Osteocyte (in vitro differentiated cells): ENCODE measurements at regions not wholly inside any gene's neighbourhood (a gene's known extent, or its start where the extent isn't known, plus 50 kb on each side); places are given as distances from the start of the nearest gene placed in this dataset.

Experiments used
- DNase-seq: peaks from one replicate; pipeline ENCODE4 v3.0.0; 2021; ENCODE audit warnings: mixed read lengths; ENCODE audit not compliant: unreplicated experiment; ENCODE audit errors: extremely low spot score
- H3K27ac Mint-ChIP-seq: one replicate; pipeline ENCODE4 v1.8.0; 2021; ENCODE audit warnings: mild to moderate bottlenecking, mixed read lengths; ENCODE audit not compliant: unreplicated experiment
- H3K27me3 Mint-ChIP-seq: one replicate; pipeline ENCODE4 v1.8.0; 2021; ENCODE audit warnings: mixed read lengths; ENCODE audit not compliant: unreplicated experiment
- H3K36me3 Mint-ChIP-seq: one replicate; pipeline ENCODE4 v1.8.0; 2021; ENCODE audit warnings: mixed read lengths; ENCODE audit not compliant: unreplicated experiment
- H3K4me1 Mint-ChIP-seq: one replicate; pipeline ENCODE4 v1.8.0; 2021; ENCODE audit warnings: mixed read lengths; ENCODE audit not compliant: unreplicated experiment
- H3K4me3 Mint-ChIP-seq: one replicate; pipeline ENCODE4 v1.8.0; 2021; ENCODE audit warnings: mild to moderate bottlenecking, moderate library complexity, mixed read lengths; ENCODE audit not compliant: unreplicated experiment
- H3K9me3 Mint-ChIP-seq: one replicate; pipeline ENCODE4 v1.8.0; 2021; ENCODE audit warnings: mixed read lengths; ENCODE audit not compliant: unreplicated experiment
- TF ChIP-seq, protein P1 (sequence below): fragments of 200-600 bp; sonication (generic); IDR thresholded peaks from 2 replicates; pipeline ENCODE4 v1.5.0; 2021; ENCODE audit warnings: antibody characterized with exemption, mild to moderate bottlenecking, moderate library complexity

DNA sequence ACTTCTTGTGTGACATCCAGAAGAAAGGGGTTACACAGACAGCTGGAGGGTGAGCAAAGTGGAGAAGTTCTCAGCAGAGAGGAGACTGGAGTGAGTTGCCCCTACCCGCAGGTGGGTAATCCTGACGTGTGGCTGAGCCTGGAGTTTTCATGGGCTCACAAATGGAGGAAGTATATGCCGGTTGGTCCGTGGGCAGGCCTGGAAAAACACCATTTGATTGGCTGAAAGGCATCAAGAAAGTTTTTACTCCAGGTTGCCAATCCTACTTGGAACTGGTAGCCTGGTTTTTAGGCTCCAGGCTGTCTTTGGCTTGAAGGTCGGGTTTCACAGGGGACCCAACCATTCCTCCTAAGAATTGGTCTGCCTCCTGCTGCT lies 1177.4 kb upstream of the LRRTM1 start:
- no peak for DNase-seq
- H3K27me3 Mint-ChIP-seq = no peaks in the 10 kb centered on the region
- no peak overlapping the region for H3K27ac Mint-ChIP-seq
- H3K4me1 Mint-ChIP-seq = no peaks in the 10 kb centered on the region
- peaks cover 39% of the 10 kb centered on the region for H3K9me3 Mint-ChIP-seq
- H3K4me3 Mint-ChIP-seq = no peak overlapping the region
- H3K36me3 Mint-ChIP-seq = no peaks in the 10 kb centered on the region
- TF ChIP-seq, protein P1, sequence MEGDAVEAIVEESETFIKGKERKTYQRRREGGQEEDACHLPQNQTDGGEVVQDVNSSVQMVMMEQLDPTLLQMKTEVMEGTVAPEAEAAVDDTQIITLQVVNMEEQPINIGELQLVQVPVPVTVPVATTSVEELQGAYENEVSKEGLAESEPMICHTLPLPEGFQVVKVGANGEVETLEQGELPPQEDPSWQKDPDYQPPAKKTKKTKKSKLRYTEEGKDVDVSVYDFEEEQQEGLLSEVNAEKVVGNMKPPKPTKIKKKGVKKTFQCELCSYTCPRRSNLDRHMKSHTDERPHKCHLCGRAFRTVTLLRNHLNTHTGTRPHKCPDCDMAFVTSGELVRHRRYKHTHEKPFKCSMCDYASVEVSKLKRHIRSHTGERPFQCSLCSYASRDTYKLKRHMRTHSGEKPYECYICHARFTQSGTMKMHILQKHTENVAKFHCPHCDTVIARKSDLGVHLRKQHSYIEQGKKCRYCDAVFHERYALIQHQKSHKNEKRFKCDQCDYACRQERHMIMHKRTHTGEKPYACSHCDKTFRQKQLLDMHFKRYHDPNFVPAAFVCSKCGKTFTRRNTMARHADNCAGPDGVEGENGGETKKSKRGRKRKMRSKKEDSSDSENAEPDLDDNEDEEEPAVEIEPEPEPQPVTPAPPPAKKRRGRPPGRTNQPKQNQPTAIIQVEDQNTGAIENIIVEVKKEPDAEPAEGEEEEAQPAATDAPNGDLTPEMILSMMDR = no peak

DNA sequence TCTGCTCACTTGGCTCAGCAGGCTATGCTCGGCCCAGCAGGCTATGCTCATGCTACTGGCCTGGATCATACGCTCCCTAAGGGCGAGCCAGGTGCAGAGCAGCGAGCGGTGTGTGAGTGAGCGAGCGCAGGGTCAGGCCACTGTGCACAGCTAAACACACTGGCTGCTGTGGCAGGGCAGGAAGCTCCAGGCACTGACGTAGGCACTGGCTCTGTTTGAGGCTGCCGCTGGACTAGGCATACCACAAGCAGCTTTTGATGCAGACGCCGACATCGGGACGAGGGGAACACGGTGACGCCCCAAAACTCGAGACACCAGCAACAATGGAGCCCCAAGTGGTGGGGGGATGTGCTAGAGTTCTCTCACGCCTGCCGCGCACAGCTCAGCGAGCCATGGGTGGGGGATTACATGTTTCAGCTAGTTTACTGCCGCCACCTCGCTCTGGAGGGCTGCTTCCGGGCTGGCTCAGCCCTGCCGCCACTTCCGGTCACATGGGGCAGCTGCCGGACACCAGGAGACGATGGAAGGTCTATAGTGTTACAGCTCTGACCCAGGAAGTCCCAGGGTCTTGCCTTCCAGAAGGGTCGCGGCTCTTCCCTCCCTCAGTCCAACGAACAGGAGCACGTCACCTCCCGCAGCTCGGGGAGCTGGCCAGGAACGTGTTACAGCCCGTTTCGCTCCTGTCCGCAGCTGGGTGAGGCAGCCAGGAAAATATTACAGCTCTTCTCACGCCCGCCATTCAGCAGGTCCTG lies 1176.9 kb upstream of the LRRTM1 start:
- TF ChIP-seq, protein P1 = no peak
- H3K4me1 Mint-ChIP-seq = no peaks in the 10 kb centered on the region
- H3K9me3 Mint-ChIP-seq = peaks cover 40% of the 10 kb centered on the region
- no peak overlapping the region for H3K4me3 Mint-ChIP-seq
- no peak overlapping the region for H3K27ac Mint-ChIP-seq
- no peak for DNase-seq
- no peaks in the 10 kb centered on the region for H3K27me3 Mint-ChIP-seq
- no peaks in the 10 kb centered on the region for H3K36me3 Mint-ChIP-seq

DNA sequence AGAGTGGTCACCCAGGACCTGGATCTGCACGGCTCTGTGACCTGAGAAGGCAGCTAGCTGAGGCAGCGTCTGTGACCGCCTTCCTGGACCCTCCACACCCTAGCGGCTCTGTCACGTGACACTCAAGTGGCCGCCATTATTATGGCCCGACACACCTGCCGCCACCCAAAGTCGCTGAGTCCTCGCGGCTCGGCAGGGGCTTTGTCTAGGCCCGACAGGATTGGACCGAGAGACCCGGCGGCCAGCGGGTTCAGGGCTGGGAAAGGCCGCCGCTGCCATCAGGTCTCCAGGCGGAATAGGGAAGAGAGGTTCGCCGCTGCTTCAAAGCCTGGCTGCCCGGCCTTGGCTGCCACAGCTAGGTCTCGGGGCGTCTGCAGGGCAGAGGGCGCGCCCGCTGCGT lies 1162.5 kb upstream of the LRRTM1 start:
- TF ChIP-seq, protein P1 = no peak
- no peak overlapping the region for H3K27ac Mint-ChIP-seq
- H3K36me3 Mint-ChIP-seq = no peaks in the 10 kb centered on the region
- DNase-seq = no peak
- no peaks in the 10 kb centered on the region for H3K27me3 Mint-ChIP-seq
- no peak overlapping the region for H3K4me3 Mint-ChIP-seq
- no peaks in the 10 kb centered on the region for H3K4me1 Mint-ChIP-seq
- peaks cover 29% of the 10 kb centered on the region for H3K9me3 Mint-ChIP-seq

DNA sequence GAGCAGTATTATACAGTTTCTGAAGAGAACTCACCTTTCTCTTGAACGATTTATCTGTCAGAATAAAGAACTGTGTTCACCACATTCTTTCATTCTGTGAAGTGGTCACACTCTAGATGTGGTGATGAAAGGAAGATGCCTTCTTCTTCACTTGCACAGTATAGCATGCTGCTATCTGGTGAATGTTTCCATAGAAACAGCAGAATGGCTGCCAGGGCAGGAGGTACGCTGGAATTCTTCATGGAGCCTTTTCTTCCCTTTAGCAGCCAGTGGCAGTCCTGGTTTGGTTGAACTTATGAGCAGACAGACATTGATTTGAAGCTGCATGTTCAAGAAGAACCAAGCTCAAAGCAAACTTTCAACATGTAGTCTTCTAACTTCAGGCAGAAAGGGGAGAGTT lies 1157.9 kb upstream of the LRRTM1 start:
- H3K4me3 Mint-ChIP-seq = no peak overlapping the region
- no peak for DNase-seq
- no peaks in the 10 kb centered on the region for H3K27me3 Mint-ChIP-seq

DNA sequence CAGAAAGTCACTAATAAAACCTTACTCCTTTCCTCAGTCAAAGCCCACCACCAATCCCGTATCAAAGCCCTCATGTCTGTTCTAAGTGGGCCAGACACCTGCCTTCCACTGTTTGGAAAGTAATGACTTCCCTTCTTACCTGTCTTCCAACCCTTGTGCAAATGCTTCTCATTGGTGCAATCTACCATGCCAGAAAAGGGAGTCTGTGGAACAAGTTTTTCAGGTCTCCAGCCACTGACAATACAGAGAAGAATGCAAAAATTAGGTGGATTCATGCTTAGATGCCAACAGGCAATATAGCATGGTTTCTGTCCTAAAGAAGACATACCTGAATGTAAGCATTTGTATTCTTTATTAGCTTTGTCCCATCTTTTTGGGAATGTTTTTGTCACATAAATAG lies 1140.6 kb upstream of the LRRTM1 start:
- no peaks in the 10 kb centered on the region for H3K36me3 Mint-ChIP-seq
- H3K27ac Mint-ChIP-seq = no peak overlapping the region
- H3K27me3 Mint-ChIP-seq = no peaks in the 10 kb centered on the region
- H3K9me3 Mint-ChIP-seq = peaks cover 8% of the 10 kb centered on the region
- DNase-seq = no peak
- H3K4me3 Mint-ChIP-seq = no peak overlapping the region
- no peaks in the 10 kb centered on the region for H3K4me1 Mint-ChIP-seq
- TF ChIP-seq, protein P1 = no peak

More for the DNA sequence above, 1157.9 kb upstream of the LRRTM1 start:
- H3K4me1 Mint-ChIP-seq = no peaks in the 10 kb centered on the region
- no peaks in the 10 kb centered on the region for H3K36me3 Mint-ChIP-seq
- TF ChIP-seq, protein P1 = no peak
- peaks cover 35% of the 10 kb centered on the region for H3K9me3 Mint-ChIP-seq
- no peak overlapping the region for H3K27ac Mint-ChIP-seq
